K562 (cell line): ENCODE measurements at regions not wholly inside any gene's neighbourhood (a gene's known extent, or its start where the extent isn't known, plus 50 kb on each side); places are given as distances from the start of the nearest gene placed in this dataset.

Source experiments
- ATAC-seq: fragments of 200-7000 bp; cut with Tn5 transposase; 3 replicates; pipeline ENCODE4 v1.9.1; 2020; ENCODE audit warnings: moderate library complexity
- BruUV-seq: library from RNA; stranded (reverse); fragments of 400-500 nt; replicated peaks from 2 replicates; lab custom pipeline; 2021; lab: Mats Ljungman, UMichigan
- CTCF ChIA-PET: fragments of 300-600 bp; formaldehyde crosslinking; extraction: SDS; loops from one replicate; lab custom pipeline; 2021; ENCODE audit warnings: low intra/inter-chr PET ratio; lab: Yijun Ruan, JAX
- POLR2A ChIA-PET: fragments of 300-600, 350-650 bp; sonication (Branson Sonifier 250); formaldehyde crosslinking; extraction: SDS; loops from one replicate; lab custom pipeline; 2021; ENCODE audit warnings: antibody characterized with exemption, inconsistent platforms; lab: Yijun Ruan, JAX
- DNase-seq, 4 experiments: peaks; one replicate each; pipeline versions ENCODE4 v3.0.0 to v3.0.0-alpha.2; 2011 to 2018; ENCODE audit warnings: low spot score in 3 of 4, mixed read lengths in 3 of 4; ENCODE audit errors: extremely low read depth in 1 of 4
- FAIRE-seq: peaks from 2 replicates; lab custom pipeline; 2011; peaks lifted over from hg19 to GRCh38; lab: Jason Lieb, UNC
- H2AFZ ChIP-seq: 2 replicates; pipeline ENCODE4 v1.6.0; 2011; ENCODE audit warnings: low read depth, low read length, control low read depth, inconsistent platforms
- H3K27ac ChIP-seq: fragments of 200-600 bp; 3 replicates; pipeline ENCODE4 v1.8.0; 2011; ENCODE audit warnings: low read depth, mild to moderate bottlenecking, control low read depth, inconsistent platforms, low read length, moderate library complexity, mixed read lengths; ENCODE audit errors: extremely low read depth
- H3K27me3 ChIP-seq, 2 experiments: fragments of 300-600 bp in 1 of 2; 2 replicates in 1 of 2; 3 replicates in 1 of 2; pipeline versions ENCODE4 v1.6.0 to v1.8.0; 2011; ENCODE audit warnings: inconsistent platforms in 2 of 2, low read length in 2 of 2, mild to moderate bottlenecking in 1 of 2, mixed read lengths in 1 of 2, moderate library complexity in 1 of 2; ENCODE audit not compliant: control insufficient read depth in 2 of 2, insufficient read depth in 2 of 2
- H3K36me3 ChIP-seq: fragments of 300-600 bp; 3 replicates; pipeline ENCODE4 v1.8.0; 2011; ENCODE audit warnings: mild to moderate bottlenecking, low read length, inconsistent platforms; ENCODE audit not compliant: control insufficient read depth, insufficient read depth
- H3K4me1 ChIP-seq, 2 experiments: fragments of 200-600 bp in 1 of 2; replicated peaks in 1 of 2; 2 replicates in 1 of 2; 3 replicates in 1 of 2; pipeline versions ENCODE4 v1.5.1 to v1.8.0; 2011; ENCODE audit warnings: inconsistent platforms in 2 of 2, low read length in 2 of 2, mild to moderate bottlenecking in 1 of 2, mixed read lengths in 1 of 2, moderate library complexity in 1 of 2; ENCODE audit not compliant: control insufficient read depth in 2 of 2, insufficient read depth in 2 of 2
- H3K4me2 ChIP-seq: 2 replicates; pipeline ENCODE4 v1.6.1; 2011; ENCODE audit warnings: low read length, control low read depth, inconsistent platforms, mixed read lengths; ENCODE audit not compliant: insufficient read depth
- H3K4me3 ChIP-seq: fragments of 200-600 bp; sonication (generic), shearing (Covaris generic); 2 replicates; pipeline ENCODE4 v1.5.1; 2016; ENCODE audit warnings: control low read depth, inconsistent platforms
- H3K79me2 ChIP-seq: fragments of 200-600 bp; 3 replicates; pipeline ENCODE4 v1.8.0; 2011; ENCODE audit warnings: low read length, inconsistent platforms; ENCODE audit not compliant: control insufficient read depth, insufficient read depth
- H3K9ac ChIP-seq, 2 experiments: 2 replicates each; pipeline versions ENCODE4 v1.6.0 to v1.6.1; 2011; ENCODE audit warnings: low read depth in 2 of 2, low read length in 2 of 2, control low read depth in 1 of 2, inconsistent platforms in 1 of 2, mild to moderate bottlenecking in 1 of 2, mixed read lengths in 1 of 2; ENCODE audit not compliant: insufficient read depth in 1 of 2
- H3K9me1 ChIP-seq: one replicate; pipeline ENCODE4 v1.6.0; 2011; ENCODE audit warnings: inconsistent platforms, mild to moderate bottlenecking, low read length, moderate library complexity; ENCODE audit not compliant: control insufficient read depth, insufficient read depth
- H3K9me3 ChIP-seq: replicated peaks from 2 replicates; pipeline ENCODE4 v1.5.1; 2011; ENCODE audit warnings: low read depth, low read length, inconsistent platforms; ENCODE audit not compliant: control insufficient read depth, insufficient read depth
- H4K20me1 ChIP-seq: replicated peaks from 2 replicates; pipeline ENCODE4 v1.6.1; 2011; ENCODE audit warnings: low read length, inconsistent platforms, mixed read lengths; ENCODE audit not compliant: control insufficient read depth, insufficient read depth
- ARID3A ChIP-seq: IDR thresholded peaks from 2 replicates; pipeline ENCODE4 v1.6.1; 2012; ENCODE audit warnings: low read depth, low read length, improper control_type of control experiment, borderline replicate concordance
- HCFC1 ChIP-seq: IDR thresholded peaks from 2 replicates; pipeline ENCODE4 v1.6.1; 2012; ENCODE audit warnings: low read depth, low read length, improper control_type of control experiment
- TSHZ1 ChIP-seq: fragments of 250-450 bp; sonication (Bioruptor Pico); IDR thresholded peaks from 2 replicates; pipeline ENCODE4 v1.4.0; 2020; ENCODE audit warnings: mild to moderate bottlenecking, moderate library complexity
- ZBTB12 ChIP-seq: fragments of 250-450 bp; sonication (Bioruptor Pico); IDR thresholded peaks from 2 replicates; pipeline ENCODE4 v1.4.0; 2020
- ZFP36 ChIP-seq: fragments of 150-350 bp; IDR thresholded peaks from 2 replicates; pipeline ENCODE4 v1.6.1; 2018; ENCODE audit warnings: low read length, low read depth; ENCODE audit not compliant: partially characterized antibody
- in situ Hi-C: fragments of 300-500 bp; cut with MboI; formaldehyde crosslinking; loops from 4 replicates; pipeline ENCODE4 v1.15.0; 2018; ENCODE audit warnings: inconsistent platforms, mixed read lengths
- intact Hi-C: fragments of 100-400 bp; cut with micrococcal nuclease; formaldehyde crosslinking; loops from 2 replicates; pipeline ENCODE4 v1.14.2; 2022

- Histone ChIP-seq H3K27me3 (no peaks in the 10 kb centered on the region), H3K36me3 (no peaks in the 10 kb centered on the region), H4K20me1 (no peaks in the 10 kb centered on the region), H2AFZ (no peak overlapping the region), H3K79me2 (no peaks in the 10 kb centered on the region), H3K9ac (no peak overlapping the region), H3K27ac (no peak overlapping the region), H3K4me2 (no peak overlapping the region), H3K4me1 (no peaks in the 10 kb centered on the region), H3K4me3 (no peak overlapping the region), H3K9me1 (no peaks in the 10 kb centered on the region), H3K9me3 (no peaks in the 10 kb centered on the region)
- no TSS peak for BruUV-seq
- CTCF ChIA-PET = no interaction called here
- POLR2A ChIA-PET = no interaction called here
- no peak for FAIRE-seq
- ATAC-seq = no peak
- TF ChIP-seq ZFP36 = no peak
- TF ChIP-seq ARID3A = no peak
- TF ChIP-seq TSHZ1 = no peak
- TF ChIP-seq HCFC1 = no peak
- no peak for TF ChIP-seq ZBTB12 (CRISPR knock-in tag)
- in situ Hi-C loops = no loop called here
- no peak for DNase-seq
- intact Hi-C loops = no loop called here
Measured at GRCh38 chr3:145623349-145623748, 537.6 kb downstream of the PLOD2 start.
